NOMO-1 treated with DMSO at 0.1 percent for 48 hours (cell line): ENCODE measurements at regions not wholly inside any gene's neighbourhood (a gene's known extent, or its start where the extent isn't known, plus 50 kb on each side); places are given as distances from the start of the nearest gene placed in this dataset.

Experiments
- DNase-seq: peaks from one replicate; lab custom pipeline; 2025; ENCODE audit not compliant: unreplicated experiment; lab: John Stamatoyannopoulos, UW

GRCh38 chr4:1531683-1532548 is 125.7 kb upstream of the NKX1-1 start:
- DNase-seq: no peak

- DNase-seq: no peak
These were observed 124.1 kb upstream of the NKX1-1 start for GRCh38 chr4:1530356-1530755.

DNA sequence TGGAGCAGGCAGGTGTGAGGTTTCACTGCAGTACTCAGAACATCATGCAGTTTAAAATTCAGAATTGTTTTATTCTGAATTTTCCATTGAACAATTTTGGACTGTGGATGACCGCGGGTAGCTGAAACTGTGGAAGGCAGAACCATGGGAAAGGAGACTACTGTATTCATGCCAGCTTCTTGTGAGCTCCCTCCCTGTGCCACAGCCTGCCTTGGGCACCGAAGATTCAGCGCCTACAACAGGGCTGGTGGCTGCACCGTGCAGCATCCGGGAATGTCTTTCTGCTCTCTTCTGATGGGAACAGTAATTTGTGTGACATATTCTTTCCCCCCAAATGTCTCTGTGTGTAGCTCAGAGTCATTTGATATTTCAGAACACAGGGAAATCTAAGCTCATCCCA is 118.5 kb upstream of the NKX1-1 start:
- no peak for DNase-seq

DNA sequence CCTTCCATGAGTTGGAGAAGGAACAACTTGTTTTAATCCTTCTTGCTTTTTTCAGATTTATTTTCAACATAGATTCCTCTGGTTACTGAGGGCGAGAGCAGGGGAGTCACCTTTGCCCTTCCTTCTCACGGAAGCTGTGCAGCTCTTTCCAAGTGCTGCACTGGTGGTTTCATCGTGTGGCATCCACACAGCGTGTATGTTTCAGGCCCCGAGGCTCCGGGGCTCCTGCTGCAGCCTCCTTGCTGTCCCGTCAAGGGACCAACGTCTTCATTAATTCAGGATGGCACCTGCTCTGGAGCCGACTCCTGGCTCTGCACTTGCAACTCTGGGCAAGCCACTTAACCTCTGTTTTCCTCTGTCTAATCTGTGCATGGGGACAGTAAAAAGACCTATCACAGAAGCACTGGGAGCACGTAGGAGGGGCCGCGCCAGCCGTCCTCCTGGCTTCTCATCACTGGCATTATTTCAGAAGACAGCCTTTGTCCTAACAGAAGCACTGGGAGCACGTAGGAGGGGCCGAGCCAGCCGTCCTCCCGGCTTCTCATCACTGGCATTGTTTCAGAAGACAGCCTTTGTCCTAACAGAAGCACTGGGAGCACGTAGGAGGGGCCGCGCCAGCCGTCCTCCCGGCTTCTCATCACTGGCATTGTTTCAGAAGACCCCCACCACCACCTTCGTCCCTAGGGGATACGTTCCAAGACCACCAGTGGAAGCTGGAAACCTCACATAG is 117.8 kb upstream of the NKX1-1 start:
- no peak for DNase-seq

- DNase-seq: no peak
These were observed 117.3 kb upstream of the NKX1-1 start for GRCh38 chr4:1523506-1523905.

DNA sequence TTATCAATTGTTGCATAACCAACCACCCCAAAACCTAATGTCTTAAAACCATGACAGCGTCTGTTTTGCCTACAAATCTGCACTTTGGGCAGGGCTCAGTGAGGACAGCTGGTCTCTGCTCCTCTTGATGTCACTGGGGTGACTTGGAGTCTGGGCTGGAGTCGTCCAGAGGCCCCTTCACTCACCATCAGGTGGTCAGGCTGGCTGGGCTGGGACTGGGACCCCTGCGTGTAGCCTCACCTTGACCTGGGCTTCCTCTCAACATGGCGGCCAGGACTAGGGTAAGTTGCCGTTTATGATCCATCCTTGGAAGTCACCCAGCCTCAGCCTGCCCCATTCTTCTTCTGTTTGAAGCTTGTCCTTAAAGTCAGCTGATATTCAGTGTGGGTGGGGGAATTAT is 116.8 kb upstream of the NKX1-1 start:
- DNase-seq: no peak

GRCh38 chr4:1522606-1523005 is 116.4 kb upstream of the NKX1-1 start:
- DNase-seq: no peak

GRCh38 chr4:1521821-1522361 is 115.6 kb upstream of the NKX1-1 start:
- no peak for DNase-seq

DNA sequence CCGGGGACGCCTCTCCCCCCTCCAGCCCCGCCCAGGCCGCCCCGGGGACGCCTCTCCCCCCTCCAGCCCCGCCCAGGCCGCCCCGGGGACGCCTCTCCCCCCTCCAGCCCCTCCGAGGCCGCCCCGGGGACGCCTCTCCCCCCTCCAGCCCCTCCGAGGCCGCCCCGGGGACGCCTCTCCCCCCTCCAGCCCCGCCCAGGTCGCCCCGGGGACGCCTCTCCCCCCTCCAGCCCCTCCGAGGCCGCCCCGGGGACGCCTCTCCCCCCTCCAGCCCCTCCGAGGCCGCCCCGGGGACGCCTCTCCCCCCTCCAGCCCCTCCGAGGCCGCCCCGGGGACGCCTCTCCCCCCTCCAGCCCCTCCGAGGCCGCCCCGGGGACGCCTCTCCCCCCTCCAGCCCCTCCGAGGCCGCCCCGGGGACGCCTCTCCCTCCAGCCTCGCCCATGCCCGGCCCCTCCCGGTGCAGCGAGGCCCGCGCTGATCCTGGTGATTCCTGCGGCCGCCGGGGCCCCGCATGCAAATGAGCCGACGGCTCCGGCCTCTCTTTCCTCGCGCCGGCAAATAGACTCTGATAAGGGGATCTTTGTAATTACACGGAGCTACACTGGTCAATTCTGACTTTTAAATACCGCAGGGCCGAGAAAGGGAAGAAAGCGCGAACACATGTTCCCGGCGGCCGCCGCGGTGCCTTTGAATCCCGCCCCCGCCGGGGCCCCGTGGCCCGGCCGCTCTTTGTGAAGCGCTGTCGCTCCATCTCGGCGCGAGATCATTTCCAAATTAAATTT is 114.7 kb upstream of the NKX1-1 start:
- DNase-seq: peak; percentile 90

DNA sequence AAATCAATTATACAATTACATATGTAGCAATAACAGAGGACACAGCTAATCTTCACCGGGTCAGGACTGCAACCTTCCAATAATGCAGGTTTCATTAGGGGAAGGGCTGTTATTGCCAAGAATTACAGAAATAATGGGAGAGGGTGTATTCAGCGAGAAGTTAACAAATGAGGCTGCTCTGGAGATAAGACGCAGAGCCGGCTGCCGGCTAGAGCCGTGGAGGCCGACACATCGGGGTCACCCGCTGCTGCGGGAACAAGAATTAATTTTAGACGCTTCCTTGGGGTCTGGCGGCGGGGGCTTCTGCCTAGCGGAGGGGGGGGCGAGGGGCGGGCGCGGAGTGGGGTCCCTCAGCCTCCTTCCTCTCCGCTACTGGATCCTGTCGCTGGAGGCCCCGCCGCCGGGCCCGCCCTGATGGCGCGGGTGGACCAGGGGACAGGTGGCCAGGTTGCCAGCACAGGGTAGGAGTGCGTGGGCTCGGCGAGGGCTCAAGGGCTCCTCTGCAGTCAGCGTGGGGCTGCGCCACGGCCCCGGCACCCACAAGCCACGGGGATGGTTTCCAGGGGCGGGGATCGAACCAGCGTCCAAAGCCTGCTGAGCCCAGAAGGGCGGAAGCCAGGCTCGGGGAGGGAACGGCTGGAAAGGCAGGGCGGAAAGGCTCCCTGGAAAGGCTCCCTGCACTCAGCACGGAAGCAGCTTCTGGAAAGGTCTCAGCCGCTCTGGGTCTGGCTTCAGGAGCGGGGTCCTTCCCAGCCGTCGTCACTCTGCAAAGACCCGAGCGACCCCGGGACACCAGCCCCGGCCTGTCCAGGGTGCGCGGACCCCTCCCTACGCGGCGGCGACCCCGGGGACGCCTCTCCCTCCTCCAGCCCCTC is 113.8 kb upstream of the NKX1-1 start:
- DNase-seq: peak; percentile 13

- no peak for DNase-seq
These were observed 112.9 kb upstream of the NKX1-1 start for GRCh38 chr4:1518997-1519700.

GRCh38 chr4:1517592-1518411 is 111.6 kb upstream of the NKX1-1 start:
- DNase-seq: no peak

GRCh38 chr4:1516881-1517480 is 110.7 kb upstream of the NKX1-1 start:
- no peak for DNase-seq

DNA sequence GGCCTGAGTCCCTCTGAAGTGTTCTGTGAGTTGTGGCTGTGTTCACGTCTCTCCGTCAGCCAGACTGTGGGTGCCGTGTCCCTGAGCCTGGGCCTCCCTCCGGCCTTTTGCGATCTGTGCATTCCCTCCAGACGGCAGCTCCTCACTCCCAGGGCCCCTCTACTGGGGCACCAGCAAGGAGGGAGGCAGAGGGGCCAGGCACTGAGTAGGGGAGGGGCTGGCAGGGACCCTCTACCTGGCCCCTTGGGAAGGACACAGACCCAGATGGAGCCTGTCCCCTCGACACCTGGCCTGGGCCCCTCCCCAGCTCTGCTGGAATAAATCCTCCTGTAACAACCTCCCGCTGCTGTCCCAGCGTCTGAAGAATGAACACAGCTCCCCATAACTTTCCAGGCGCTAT is 110.0 kb upstream of the NKX1-1 start:
- DNase-seq: no peak

GRCh38 chr4:1515763-1516162 is 109.5 kb upstream of the NKX1-1 start:
- DNase-seq: no peak

DNA sequence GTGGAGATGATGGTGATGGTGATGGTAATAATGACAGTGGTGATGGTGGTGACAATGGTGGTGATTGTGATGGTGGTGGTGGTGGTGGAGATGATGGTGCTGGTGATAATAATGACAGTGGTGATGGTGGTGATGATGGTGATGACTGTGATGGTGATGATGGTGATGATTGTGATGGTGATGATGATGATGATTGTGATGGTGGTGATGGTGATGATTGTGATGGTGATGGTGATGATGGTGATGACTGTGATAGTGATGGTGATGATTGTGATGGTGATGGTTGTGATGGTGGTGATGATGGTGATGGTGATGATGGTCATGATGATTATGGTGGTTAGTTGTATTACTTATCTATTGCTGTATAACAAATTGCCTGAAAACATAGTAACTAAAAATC is 108.9 kb upstream of the NKX1-1 start:
- no peak for DNase-seq

GRCh38 chr4:1514612-1515011 is 108.4 kb upstream of the NKX1-1 start:
- DNase-seq: no peak

GRCh38 chr4:1513936-1514483 is 107.8 kb upstream of the NKX1-1 start:
- DNase-seq: no peak
